Choroid plexus epithelial cell (primary cell): ENCODE measurements at regions not wholly inside any gene's neighbourhood (a gene's known extent, or its start where the extent isn't known, plus 50 kb on each side); places are given as distances from the start of the nearest gene placed in this dataset.

Source experiments
- DNase-seq: peaks from one replicate; pipeline ENCODE4 v3.0.0-alpha.2; 2010; ENCODE audit warnings: low read depth
- H3K4me3 ChIP-seq: 2 replicates; pipeline ENCODE4 v1.5.1; 2011; ENCODE audit warnings: low read depth, mild to moderate bottlenecking, control low read depth, low read length, moderate library complexity
- CTCF ChIP-seq: conservative IDR thresholded peaks from 2 replicates; pipeline ENCODE4 v1.5.1; 2011; ENCODE audit warnings: low read depth, mild to moderate bottlenecking, control low read depth, inconsistent platforms, low read length, moderate library complexity

- no peak overlapping the region for H3K4me3 ChIP-seq
- no peak for DNase-seq
- TF ChIP-seq CTCF: no peak
Measured at GRCh38 chr5:74105126-74105780, 479.3 kb downstream of the ARHGEF28 start.

GRCh38 chr5:74103131-74104023, 477.4 kb downstream of the ARHGEF28 start:
- TF ChIP-seq CTCF: no peak
- DNase-seq: no peak
- H3K4me3 ChIP-seq: no peak overlapping the region

GRCh38 chr5:74100268-74100665, 474.3 kb downstream of the ARHGEF28 start:
- no peak for TF ChIP-seq CTCF
- H3K4me3 ChIP-seq: no peak overlapping the region
- DNase-seq: no peak

GRCh38 chr5:74099538-74100267, 473.7 kb downstream of the ARHGEF28 start:
- DNase-seq: no peak
- no peak overlapping the region for H3K4me3 ChIP-seq
- no peak for TF ChIP-seq CTCF

- TF ChIP-seq CTCF: no peak
- no peak for DNase-seq
- H3K4me3 ChIP-seq: no peak overlapping the region
Measured at GRCh38 chr5:74098941-74099340, 472.9 kb downstream of the ARHGEF28 start.

- no peak overlapping the region for H3K4me3 ChIP-seq
- no peak for DNase-seq
- no peak for TF ChIP-seq CTCF
Measured at GRCh38 chr5:74098456-74098855, 472.5 kb downstream of the ARHGEF28 start.
